ENCODE measurements at regions not wholly inside any gene's neighbourhood (a gene's known extent, or its start where the extent isn't known, plus 50 kb on each side); places are given as distances from the start of the nearest gene placed in this dataset.

- TF ChIP-seq, protein P1, sequence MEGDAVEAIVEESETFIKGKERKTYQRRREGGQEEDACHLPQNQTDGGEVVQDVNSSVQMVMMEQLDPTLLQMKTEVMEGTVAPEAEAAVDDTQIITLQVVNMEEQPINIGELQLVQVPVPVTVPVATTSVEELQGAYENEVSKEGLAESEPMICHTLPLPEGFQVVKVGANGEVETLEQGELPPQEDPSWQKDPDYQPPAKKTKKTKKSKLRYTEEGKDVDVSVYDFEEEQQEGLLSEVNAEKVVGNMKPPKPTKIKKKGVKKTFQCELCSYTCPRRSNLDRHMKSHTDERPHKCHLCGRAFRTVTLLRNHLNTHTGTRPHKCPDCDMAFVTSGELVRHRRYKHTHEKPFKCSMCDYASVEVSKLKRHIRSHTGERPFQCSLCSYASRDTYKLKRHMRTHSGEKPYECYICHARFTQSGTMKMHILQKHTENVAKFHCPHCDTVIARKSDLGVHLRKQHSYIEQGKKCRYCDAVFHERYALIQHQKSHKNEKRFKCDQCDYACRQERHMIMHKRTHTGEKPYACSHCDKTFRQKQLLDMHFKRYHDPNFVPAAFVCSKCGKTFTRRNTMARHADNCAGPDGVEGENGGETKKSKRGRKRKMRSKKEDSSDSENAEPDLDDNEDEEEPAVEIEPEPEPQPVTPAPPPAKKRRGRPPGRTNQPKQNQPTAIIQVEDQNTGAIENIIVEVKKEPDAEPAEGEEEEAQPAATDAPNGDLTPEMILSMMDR (IDR thresholded peaks at IDR 0.05; ENCODE audit: poor library complexity, severe bottlenecking) = no peak
- TF ChIP-seq EZH2 (IDR thresholded peaks at IDR 0.05; ENCODE audit: borderline replicate concordance, insufficient read depth, low read length, poor library complexity, severe bottlenecking) (no peak), POLR2AphosphoS5 (IDR thresholded peaks at IDR 0.05) (no peak), RAD21 (conservative IDR thresholded peaks at IDR 0.05) (no peak)
Observed at GRCh38 chr6:4270776-4271175, 135.4 kb upstream of the ECI2 start.
